ENCODE measurements at regions not wholly inside any gene's neighbourhood (a gene's known extent, or its start where the extent isn't known, plus 50 kb on each side); places are given as distances from the start of the nearest gene placed in this dataset.

DNA sequence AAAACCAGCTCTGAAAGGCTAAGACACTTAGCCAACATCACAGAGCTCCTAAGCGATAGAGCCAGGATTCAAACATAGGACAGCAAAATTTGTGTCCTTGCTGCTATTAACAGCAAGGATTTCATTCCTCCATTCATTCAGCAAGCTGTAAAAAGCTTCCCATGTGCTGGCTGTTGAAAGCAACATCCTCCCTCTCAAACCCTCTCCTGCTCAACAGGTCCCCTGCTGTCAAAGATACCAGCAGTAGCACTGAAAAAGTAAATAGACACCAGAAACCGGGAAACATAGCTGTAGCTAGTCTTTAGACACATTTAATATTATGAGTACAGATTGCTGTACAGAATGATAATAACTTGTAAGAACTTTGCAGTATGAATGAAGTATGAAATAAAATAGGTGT, 52.6 kb upstream of the ADAMTSL1 start:
- H3K36me3 ChIP-seq (ENCODE audit: control insufficient read depth in 2 of 2, extremely low read depth in 1 of 2, insufficient read depth in 2 of 2, low read length in 2 of 2) = no peaks in the 10 kb centered on the region
- no peaks in the 10 kb centered on the region for H3K27me3 ChIP-seq (ENCODE audit: control insufficient read depth in 2 of 2, insufficient read depth in 2 of 2, low read length in 2 of 2)
- TF ChIP-seq EZH2 (IDR thresholded peaks at IDR 0.05; ENCODE audit: borderline replicate concordance, low read depth, low read length, severe bottlenecking) = no peak
- TF ChIP-seq MYC (IDR thresholded peaks at IDR 0.05; ENCODE audit: low read depth, low read length) = no peak
- TF ChIP-seq, protein P1, sequence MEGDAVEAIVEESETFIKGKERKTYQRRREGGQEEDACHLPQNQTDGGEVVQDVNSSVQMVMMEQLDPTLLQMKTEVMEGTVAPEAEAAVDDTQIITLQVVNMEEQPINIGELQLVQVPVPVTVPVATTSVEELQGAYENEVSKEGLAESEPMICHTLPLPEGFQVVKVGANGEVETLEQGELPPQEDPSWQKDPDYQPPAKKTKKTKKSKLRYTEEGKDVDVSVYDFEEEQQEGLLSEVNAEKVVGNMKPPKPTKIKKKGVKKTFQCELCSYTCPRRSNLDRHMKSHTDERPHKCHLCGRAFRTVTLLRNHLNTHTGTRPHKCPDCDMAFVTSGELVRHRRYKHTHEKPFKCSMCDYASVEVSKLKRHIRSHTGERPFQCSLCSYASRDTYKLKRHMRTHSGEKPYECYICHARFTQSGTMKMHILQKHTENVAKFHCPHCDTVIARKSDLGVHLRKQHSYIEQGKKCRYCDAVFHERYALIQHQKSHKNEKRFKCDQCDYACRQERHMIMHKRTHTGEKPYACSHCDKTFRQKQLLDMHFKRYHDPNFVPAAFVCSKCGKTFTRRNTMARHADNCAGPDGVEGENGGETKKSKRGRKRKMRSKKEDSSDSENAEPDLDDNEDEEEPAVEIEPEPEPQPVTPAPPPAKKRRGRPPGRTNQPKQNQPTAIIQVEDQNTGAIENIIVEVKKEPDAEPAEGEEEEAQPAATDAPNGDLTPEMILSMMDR (IDR thresholded peaks at IDR 0.05; ENCODE audit: extremely low read depth in 1 of 2, insufficient read depth in 1 of 2, low read depth in 1 of 2, low read length in 2 of 2) = no peak
- no peak for TF ChIP-seq POLR2AphosphoS5 (IDR thresholded peaks at IDR 0.05; ENCODE audit: insufficient read depth, low read depth, low read length)
- TF ChIP-seq JUN (IDR thresholded peaks at IDR 0.05; ENCODE audit: borderline replicate concordance, insufficient read depth, insufficient read length, low read depth) = no peak
- no peak for TF ChIP-seq POLR2A (IDR thresholded peaks at IDR 0.05; ENCODE audit: low read depth, low read length)
- TF ChIP-seq GATA2 (IDR thresholded peaks at IDR 0.05; ENCODE audit: insufficient read depth, insufficient read length, low read depth, low read length) = no peak
- TF ChIP-seq MAX (IDR thresholded peaks at IDR 0.05; ENCODE audit: insufficient read depth, insufficient read length) = no peak
- no peak for TF ChIP-seq FOS (IDR thresholded peaks at IDR 0.05; ENCODE audit: borderline replicate concordance, insufficient read depth, low read length)
- intact Hi-C loops (cut with micrococcal nuclease) (no loop called here), dilution Hi-C loops (cut with MboI; ENCODE audit: extremely low pct_ligation_motif_present, low sequenced_read_pairs) (no loop called here)
- no peak overlapping the region for H3K27ac ChIP-seq (ENCODE audit: insufficient read depth, low read depth, low read length)
- no peaks in the 10 kb centered on the region for H3K9me1 ChIP-seq (replicated peaks; ENCODE audit: control insufficient read depth, extremely low read depth, insufficient read depth, low read length)
- no peak overlapping the region for H3K9ac ChIP-seq (replicated peaks; ENCODE audit: extremely low read depth, insufficient read depth, low read length)
- H3K4me3 ChIP-seq (replicated peaks in 1 of 3; ENCODE audit: insufficient read depth in 1 of 3, low read depth in 1 of 3, low read length in 3 of 3) = no peak overlapping the region
- H4K20me1 ChIP-seq (replicated peaks; ENCODE audit: control insufficient read depth, extremely low read depth, insufficient read depth, low read length) = no peaks in the 10 kb centered on the region
- H3K9me3 ChIP-seq (replicated peaks; ENCODE audit: control insufficient read depth, insufficient read depth, low read length) = no peaks in the 10 kb centered on the region
- no peaks in the 10 kb centered on the region for H3K4me1 ChIP-seq (ENCODE audit: control insufficient read depth, extremely low read depth, insufficient read depth, low read length)
- H2AFZ ChIP-seq (ENCODE audit: low read depth, low read length) = no peak overlapping the region
- ChIA-PET POLR2A (no interaction called here), CTCF (interaction anchor here (0.6 to 1.5 kb wide), 4 partner anchors 10 to 607 kb away, joined by 3 to 4 read pairs (median 3); no protein-coding TSS in a partner anchor)
- DNase-seq (ENCODE audit: low read depth, low spot score) = no peak
- FAIRE-seq = no peak
- no peaks in the 10 kb centered on the region for H3K79me2 ChIP-seq (ENCODE audit: control insufficient read depth, insufficient read depth, low read length)
- H3K4me2 ChIP-seq (ENCODE audit: insufficient read depth, low read length) = no peak overlapping the region
- no TSS peak for BruUV-seq (replicated peaks)
